A549 (cell line): ENCODE measurements at regions not wholly inside any gene's neighbourhood (a gene's known extent, or its start where the extent isn't known, plus 50 kb on each side); places are given as distances from the start of the nearest gene placed in this dataset.

Experiments used
- CHD4 ChIP-seq: fragments of 200-600 bp; sonication (generic); IDR thresholded peaks from 2 replicates; pipeline ENCODE4 v1.6.1; 2016; ENCODE audit warnings: antibody characterized with exemption, mild to moderate bottlenecking, borderline replicate concordance
- CTCF ChIP-seq: fragments of >200 bp; sonication (Bioruptor Twin); formaldehyde crosslinking; IDR thresholded peaks from 3 replicates; pipeline ENCODE4 v1.5.1; 2016
- ELK1 ChIP-seq: fragments of 150-350 bp; IDR thresholded peaks from 2 replicates; pipeline ENCODE4 v1.6.1; 2014; ENCODE audit warnings: low read depth, mild to moderate bottlenecking, low read length
- HOXB5 ChIP-seq: fragments of 250-450 bp; sonication (Bioruptor Pico); IDR thresholded peaks from 2 replicates; pipeline ENCODE4 v1.5.0; 2020; ENCODE audit warnings: mild to moderate bottlenecking, moderate library complexity
- RAD21 ChIP-seq, 2 experiments: fragments of >200 bp in 1 of 2; sonication (Bioruptor Twin) in 1 of 2; formaldehyde crosslinking in 1 of 2; IDR thresholded peaks in 1 of 2; conservative IDR thresholded peaks in 1 of 2; 2 replicates in 1 of 2; 3 replicates in 1 of 2; pipeline ENCODE4 v1.6.1; 2012 to 2018; ENCODE audit warnings: inconsistent platforms in 1 of 2

- TF ChIP-seq CTCF (no peak), ELK1 (no peak), RAD21 (conservative IDR thresholded peaks at IDR 0.05 in 1 of 2, IDR thresholded peaks at IDR 0.05 in 1 of 2) (no peak), CHD4 (no peak), HOXB5 (no peak)
Measured at GRCh38 chr17:73799096-73799495, 154.9 kb upstream of the SDK2 start.
